NCI-H1417 treated with DMSO at 0.1 percent for 48 hours (cell line): ENCODE measurements at regions not wholly inside any gene's neighbourhood (a gene's known extent, or its start where the extent isn't known, plus 50 kb on each side); places are given as distances from the start of the nearest gene placed in this dataset.
"Not testable (repeated sequence)": the region's sequence is repeated elsewhere in the genome, so short reads cannot be mapped to it uniquely, and the experiment has no call there.

Source experiments
- DNase-seq: peaks from one replicate; lab custom pipeline; 2025; lab: John Stamatoyannopoulos, UW

GRCh38 chr7:150046290-150047194 lies 172.8 kb downstream of the ATP6V0E2 start:
- DNase-seq = not testable (repeated sequence)

- not testable (repeated sequence) for DNase-seq
Observed at GRCh38 chr7:150047329-150047728, 173.6 kb downstream of the ATP6V0E2 start.

- not testable (repeated sequence) for DNase-seq
Observed at GRCh38 chr7:150047772-150048171, 174.0 kb downstream of the ATP6V0E2 start.

GRCh38 chr7:150048244-150049011 lies 174.7 kb downstream of the ATP6V0E2 start:
- DNase-seq = not testable (repeated sequence)

- not testable (repeated sequence) for DNase-seq
Observed at GRCh38 chr7:150049012-150049655, 175.4 kb downstream of the ATP6V0E2 start.

GRCh38 chr7:150053396-150053795 lies 179.6 kb downstream of the ATP6V0E2 start:
- not testable (repeated sequence) for DNase-seq

- DNase-seq = not testable (repeated sequence)
Observed at GRCh38 chr7:150054242-150054641, 180.5 kb downstream of the ATP6V0E2 start.

- not testable (repeated sequence) for DNase-seq
Observed at GRCh38 chr7:150060259-150061221, 186.8 kb downstream of the ATP6V0E2 start.

- not testable (repeated sequence) for DNase-seq
Observed at GRCh38 chr7:150063195-150063594, 189.4 kb downstream of the ATP6V0E2 start.

- not testable (repeated sequence) for DNase-seq
Observed at GRCh38 chr7:150069555-150070313, 196.0 kb downstream of the ATP6V0E2 start.

- DNase-seq = not testable (repeated sequence)
Observed at GRCh38 chr7:150077543-150077942, 203.8 kb downstream of the ATP6V0E2 start.

GRCh38 chr7:150081865-150082264 lies 208.1 kb downstream of the ATP6V0E2 start:
- DNase-seq = not testable (repeated sequence)

- not testable (repeated sequence) for DNase-seq
Observed at GRCh38 chr7:150084724-150085123, 211.0 kb downstream of the ATP6V0E2 start.

GRCh38 chr7:150087478-150087877 lies 213.7 kb downstream of the ATP6V0E2 start:
- DNase-seq = not testable (repeated sequence)

GRCh38 chr7:150089139-150089538 lies 215.4 kb downstream of the ATP6V0E2 start:
- not testable (repeated sequence) for DNase-seq

GRCh38 chr7:150090776-150091175 lies 217.0 kb downstream of the ATP6V0E2 start:
- DNase-seq = not testable (repeated sequence)

- DNase-seq = not testable (repeated sequence)
Observed at GRCh38 chr7:150093897-150094296, 220.1 kb downstream of the ATP6V0E2 start.

GRCh38 chr7:150096213-150096994 lies 222.6 kb downstream of the ATP6V0E2 start:
- DNase-seq = peak; percentile 7

GRCh38 chr7:150098592-150098991 lies 224.6 kb upstream of the LRRC61 start:
- not testable (repeated sequence) for DNase-seq
